A549 (cell line): ENCODE measurements at regions not wholly inside any gene's neighbourhood (a gene's known extent, or its start where the extent isn't known, plus 50 kb on each side); places are given as distances from the start of the nearest gene placed in this dataset.

Source experiments
- EHMT2 ChIP-seq: fragments of 200-600 bp; sonication (generic); IDR thresholded peaks from 2 replicates; pipeline ENCODE4 v1.6.1; 2016; ENCODE audit warnings: antibody characterized with exemption, low read depth, mild to moderate bottlenecking, moderate library complexity
- EP300 ChIP-seq, 2 experiments: fragments of >200 bp; sonication (Bioruptor Twin); formaldehyde crosslinking; IDR thresholded peaks; 2 replicates in 1 of 2; 3 replicates in 1 of 2; pipeline ENCODE4 v1.6.1; 2016 to 2017
- MAFK ChIP-seq: fragments of 450-650 bp; IDR thresholded peaks from 2 replicates; pipeline ENCODE4 v1.6.1; 2014; ENCODE audit not compliant: partially characterized antibody
- NR3C1 ChIP-seq: fragments of >200 bp; sonication (Bioruptor Twin); formaldehyde crosslinking; IDR thresholded peaks from 3 replicates; pipeline ENCODE4 v1.6.1; 2017
- POLR2AphosphoS2 ChIP-seq: conservative IDR thresholded peaks from 2 replicates; pipeline ENCODE4 v1.6.1; 2012; ENCODE audit warnings: low read length, improper control_type of control experiment, inconsistent platforms
- RAD21 ChIP-seq, 2 experiments: fragments of >200 bp in 1 of 2; sonication (Bioruptor Twin) in 1 of 2; formaldehyde crosslinking in 1 of 2; IDR thresholded peaks in 1 of 2; conservative IDR thresholded peaks in 1 of 2; 2 replicates in 1 of 2; 3 replicates in 1 of 2; pipeline ENCODE4 v1.6.1; 2012 to 2018; ENCODE audit warnings: inconsistent platforms in 1 of 2
- RCOR1 ChIP-seq: fragments of 150-350 bp; IDR thresholded peaks from 2 replicates; pipeline ENCODE4 v1.6.1; 2014; ENCODE audit warnings: antibody characterized with exemption, low read length, low read depth
- RFX5 ChIP-seq: fragments of 450-650 bp; IDR thresholded peaks from 2 replicates; pipeline ENCODE4 v1.7.1; 2014; ENCODE audit warnings: antibody characterized with exemption, mild to moderate bottlenecking, moderate library complexity
- ZNF302 ChIP-seq: fragments of 250-450 bp; sonication (Bioruptor Pico); IDR thresholded peaks from 2 replicates; pipeline ENCODE4 v1.9.0; 2021; ENCODE audit warnings: inconsistent platforms, mild to moderate bottlenecking, moderate library complexity
- TF ChIP-seq, protein P1 (sequence below): IDR thresholded peaks from 2 replicates; pipeline ENCODE4 v1.6.1; 2012; ENCODE audit warnings: low read depth, borderline replicate concordance
- TF ChIP-seq, protein P2 (sequence below): IDR thresholded peaks from 2 replicates; pipeline ENCODE4 v1.6.1; 2012
- TF ChIP-seq, protein P3 (sequence below): fragments of >200 bp; sonication (Bioruptor Twin); formaldehyde crosslinking; IDR thresholded peaks from 3 replicates; pipeline ENCODE4 v1.5.1; 2016
- TF ChIP-seq, protein P4 (sequence below): fragments of 450-650 bp; IDR thresholded peaks from 2 replicates; pipeline ENCODE4 v1.6.1; 2014; ENCODE audit warnings: antibody characterized with exemption

DNA sequence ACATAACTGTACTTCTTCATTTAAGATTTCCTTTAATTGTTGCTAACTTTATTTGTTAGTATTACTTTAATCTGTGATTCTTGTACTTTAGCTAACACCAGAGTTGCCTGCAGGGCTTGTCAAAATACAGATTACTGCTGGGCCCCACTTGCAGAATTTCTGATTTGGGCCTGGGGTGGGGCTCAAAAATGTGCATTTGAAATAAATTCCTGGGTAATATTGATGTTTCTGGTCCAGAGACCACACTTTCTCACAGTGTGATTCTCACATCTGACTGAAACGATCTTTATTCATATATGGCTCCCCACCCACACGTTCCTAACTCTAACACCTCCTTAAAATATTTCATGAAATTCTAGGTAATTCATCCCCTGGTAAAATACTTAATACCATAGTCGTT is 452.6 kb upstream of the ACVR2A start:
- TF ChIP-seq, protein P1, sequence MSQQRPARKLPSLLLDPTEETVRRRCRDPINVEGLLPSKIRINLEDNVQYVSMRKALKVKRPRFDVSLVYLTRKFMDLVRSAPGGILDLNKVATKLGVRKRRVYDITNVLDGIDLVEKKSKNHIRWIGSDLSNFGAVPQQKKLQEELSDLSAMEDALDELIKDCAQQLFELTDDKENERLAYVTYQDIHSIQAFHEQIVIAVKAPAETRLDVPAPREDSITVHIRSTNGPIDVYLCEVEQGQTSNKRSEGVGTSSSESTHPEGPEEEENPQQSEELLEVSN, result no peak
- TF ChIP-seq RFX5, result no peak
- no peak for TF ChIP-seq MAFK
- TF ChIP-seq POLR2AphosphoS2, result no peak
- no peak for TF ChIP-seq NR3C1
- no peak for TF ChIP-seq ZNF302
- TF ChIP-seq, protein P2, sequence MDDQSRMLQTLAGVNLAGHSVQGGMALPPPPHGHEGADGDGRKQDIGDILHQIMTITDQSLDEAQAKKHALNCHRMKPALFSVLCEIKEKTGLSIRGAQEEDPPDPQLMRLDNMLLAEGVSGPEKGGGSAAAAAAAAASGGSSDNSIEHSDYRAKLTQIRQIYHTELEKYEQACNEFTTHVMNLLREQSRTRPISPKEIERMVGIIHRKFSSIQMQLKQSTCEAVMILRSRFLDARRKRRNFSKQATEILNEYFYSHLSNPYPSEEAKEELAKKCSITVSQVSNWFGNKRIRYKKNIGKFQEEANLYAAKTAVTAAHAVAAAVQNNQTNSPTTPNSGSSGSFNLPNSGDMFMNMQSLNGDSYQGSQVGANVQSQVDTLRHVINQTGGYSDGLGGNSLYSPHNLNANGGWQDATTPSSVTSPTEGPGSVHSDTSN, result no peak
- TF ChIP-seq, protein P3, sequence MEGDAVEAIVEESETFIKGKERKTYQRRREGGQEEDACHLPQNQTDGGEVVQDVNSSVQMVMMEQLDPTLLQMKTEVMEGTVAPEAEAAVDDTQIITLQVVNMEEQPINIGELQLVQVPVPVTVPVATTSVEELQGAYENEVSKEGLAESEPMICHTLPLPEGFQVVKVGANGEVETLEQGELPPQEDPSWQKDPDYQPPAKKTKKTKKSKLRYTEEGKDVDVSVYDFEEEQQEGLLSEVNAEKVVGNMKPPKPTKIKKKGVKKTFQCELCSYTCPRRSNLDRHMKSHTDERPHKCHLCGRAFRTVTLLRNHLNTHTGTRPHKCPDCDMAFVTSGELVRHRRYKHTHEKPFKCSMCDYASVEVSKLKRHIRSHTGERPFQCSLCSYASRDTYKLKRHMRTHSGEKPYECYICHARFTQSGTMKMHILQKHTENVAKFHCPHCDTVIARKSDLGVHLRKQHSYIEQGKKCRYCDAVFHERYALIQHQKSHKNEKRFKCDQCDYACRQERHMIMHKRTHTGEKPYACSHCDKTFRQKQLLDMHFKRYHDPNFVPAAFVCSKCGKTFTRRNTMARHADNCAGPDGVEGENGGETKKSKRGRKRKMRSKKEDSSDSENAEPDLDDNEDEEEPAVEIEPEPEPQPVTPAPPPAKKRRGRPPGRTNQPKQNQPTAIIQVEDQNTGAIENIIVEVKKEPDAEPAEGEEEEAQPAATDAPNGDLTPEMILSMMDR, result no peak
- no peak for TF ChIP-seq EHMT2
- TF ChIP-seq, protein P4, sequence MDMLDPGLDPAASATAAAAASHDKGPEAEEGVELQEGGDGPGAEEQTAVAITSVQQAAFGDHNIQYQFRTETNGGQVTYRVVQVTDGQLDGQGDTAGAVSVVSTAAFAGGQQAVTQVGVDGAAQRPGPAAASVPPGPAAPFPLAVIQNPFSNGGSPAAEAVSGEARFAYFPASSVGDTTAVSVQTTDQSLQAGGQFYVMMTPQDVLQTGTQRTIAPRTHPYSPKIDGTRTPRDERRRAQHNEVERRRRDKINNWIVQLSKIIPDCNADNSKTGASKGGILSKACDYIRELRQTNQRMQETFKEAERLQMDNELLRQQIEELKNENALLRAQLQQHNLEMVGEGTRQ, result no peak
- TF ChIP-seq EP300 (IDR thresholded peaks at IDR 0.05), result no peak
- TF ChIP-seq RCOR1, result no peak
- TF ChIP-seq RAD21 (conservative IDR thresholded peaks at IDR 0.05 in 1 of 2, IDR thresholded peaks at IDR 0.05 in 1 of 2), result no peak
